Hepatocyte (in vitro differentiated cells): ENCODE measurements at regions not wholly inside any gene's neighbourhood (a gene's known extent, or its start where the extent isn't known, plus 50 kb on each side); places are given as distances from the start of the nearest gene placed in this dataset.

Experiments
- CTCF ChIP-seq: fragments of 200-600 bp; sonication (generic); IDR thresholded peaks from 2 replicates; pipeline ENCODE4 v1.5.1; 2016; ENCODE audit warnings: antibody characterized with exemption, mild to moderate bottlenecking; ENCODE audit not compliant: poor library complexity
- EZH2 ChIP-seq: fragments of 200-600 bp; sonication (generic); IDR thresholded peaks from 2 replicates; pipeline ENCODE4 v1.6.1; 2016; ENCODE audit warnings: antibody characterized with exemption, mild to moderate bottlenecking, borderline replicate concordance
- EZH2phosphoT487 ChIP-seq: fragments of 200-600 bp; sonication (generic); IDR thresholded peaks from one replicate; pipeline ENCODE4 v1.6.1; 2018; ENCODE audit warnings: antibody characterized with exemption, mild to moderate bottlenecking, low read depth, moderate library complexity; ENCODE audit not compliant: unreplicated experiment, severe bottlenecking

- TF ChIP-seq CTCF (no peak), EZH2phosphoT487 (no peak), EZH2 (no peak)
These were observed 155.6 kb upstream of the VLDLR start for GRCh38 chr9:2465921-2466460.
